PC-3 (cell line): ENCODE measurements at regions not wholly inside any gene's neighbourhood (a gene's known extent, or its start where the extent isn't known, plus 50 kb on each side); places are given as distances from the start of the nearest gene placed in this dataset.

Source experiments
- ATAC-seq: fragments of 200-7000 bp; cut with Tn5 transposase; 2 replicates; pipeline ENCODE4 v1.9.1; 2020; ENCODE audit warnings: mild to moderate bottlenecking, moderate library complexity
- BruUV-seq: library from RNA; stranded (reverse); fragments of 400-500 nt; replicated peaks from 2 replicates; lab custom pipeline; 2021; lab: Mats Ljungman, UMichigan
- CTCF ChIA-PET: fragments of 300-600 bp; sonication (Branson Sonifier 250); formaldehyde crosslinking; loops from one replicate; lab custom pipeline; 2022; ENCODE audit warnings: antibody characterized with exemption; lab: Charles Lee
- POLR2A ChIA-PET: fragments of 300-600 bp; sonication (Branson Sonifier 250); formaldehyde crosslinking; loops from one replicate; lab custom pipeline; 2022; ENCODE audit warnings: antibody characterized with exemption; ENCODE audit not compliant: unreplicated experiment; lab: Charles Lee
- DNase-seq: peaks from one replicate; pipeline ENCODE4 v3.0.0-alpha.2; 2015
- H2AFZ ChIP-seq: fragments of 300-600 bp; sonication (generic); 2 replicates; pipeline ENCODE4 v1.6.0; 2016; ENCODE audit warnings: antibody characterized with exemption, low read length
- H3F3A ChIP-seq: fragments of 300-600 bp; sonication (generic); one replicate; pipeline ENCODE4 v1.6.0; 2017; ENCODE audit warnings: antibody characterized with exemption, low read length, control low read depth, mild to moderate bottlenecking; ENCODE audit not compliant: unreplicated experiment
- H3K27ac ChIP-seq: fragments of 300-600 bp; sonication (generic); 2 replicates; pipeline ENCODE4 v1.5.1; 2016; ENCODE audit warnings: mild to moderate bottlenecking, low read length
- H3K27me3 ChIP-seq: fragments of 300-600 bp; sonication (generic); 2 replicates; pipeline ENCODE4 v1.6.1; 2016; ENCODE audit warnings: low read length, mixed read lengths
- H3K36me3 ChIP-seq: fragments of 300-600 bp; sonication (generic); 2 replicates; pipeline ENCODE4 v1.6.1; 2016; ENCODE audit warnings: low read depth, mixed run types, low read length, mixed read lengths
- H3K4me1 ChIP-seq: fragments of 300-600 bp; sonication (generic); 2 replicates; pipeline ENCODE4 v1.5.1; 2016; ENCODE audit warnings: low read length; ENCODE audit not compliant: insufficient read depth
- H3K4me2 ChIP-seq: fragments of 300-600 bp; sonication (generic); 2 replicates; pipeline ENCODE4 v1.6.0; 2016; ENCODE audit warnings: low read length
- H3K4me3 ChIP-seq: fragments of 300-600 bp; sonication (generic); 2 replicates; pipeline ENCODE4 v1.5.1; 2016; ENCODE audit warnings: mild to moderate bottlenecking, low read length, mixed read lengths
- H3K79me2 ChIP-seq: fragments of 300-600 bp; sonication (generic); 2 replicates; pipeline ENCODE4 v1.6.1; 2017; ENCODE audit warnings: low read length, mixed read lengths
- H3K9ac ChIP-seq: fragments of 300-600 bp; sonication (generic); 2 replicates; pipeline ENCODE4 v1.6.0; 2016; ENCODE audit warnings: mild to moderate bottlenecking, low read length
- H3K9me2 ChIP-seq: fragments of 300-600 bp; sonication (generic); replicated peaks from 2 replicates; pipeline ENCODE4 v1.6.1; 2016; ENCODE audit warnings: mixed run types, low read length, mixed read lengths
- H3K9me3 ChIP-seq: fragments of 300-600 bp; sonication (generic); 2 replicates; pipeline ENCODE4 v1.6.1; 2016; ENCODE audit warnings: low read length, mixed read lengths
- H4K20me1 ChIP-seq: fragments of 300-600 bp; sonication (generic); 2 replicates; pipeline ENCODE4 v1.6.1; 2016; ENCODE audit warnings: low read length, mixed read lengths
- CTCF ChIP-seq: fragments of 300-600 bp; sonication (generic); conservative IDR thresholded peaks from 2 replicates; pipeline ENCODE4 v1.5.1; 2017; ENCODE audit warnings: antibody characterized with exemption, low read depth, mild to moderate bottlenecking, low read length
- EZH2 ChIP-seq: fragments of 300-600 bp; sonication (generic); IDR thresholded peaks from one replicate; pipeline ENCODE4 v1.6.1; 2017; ENCODE audit warnings: antibody characterized with exemption, mild to moderate bottlenecking, low read length; ENCODE audit not compliant: unreplicated experiment
- EZH2phosphoT487 ChIP-seq: fragments of 300-600 bp; sonication (generic); IDR thresholded peaks from 2 replicates; pipeline ENCODE4 v1.6.1; 2018; ENCODE audit warnings: mild to moderate bottlenecking, antibody characterized with exemption, low read length, borderline replicate concordance
- intact Hi-C: fragments of 100-400 bp; cut with micrococcal nuclease; formaldehyde crosslinking; loops from 2 replicates; pipeline ENCODE4 v1.9.0; 2023

- no peak overlapping the region for H3K27ac ChIP-seq
- intact Hi-C loops = no loop called here
- H3K79me2 ChIP-seq = no peaks in the 10 kb centered on the region
- no peak for TF ChIP-seq EZH2
- no peak for TF ChIP-seq CTCF
- TF ChIP-seq EZH2phosphoT487 = no peak
- no TSS peak for BruUV-seq
- no peaks in the 10 kb centered on the region for H3K36me3 ChIP-seq
- H3K9me3 ChIP-seq = no peaks in the 10 kb centered on the region
- H3K4me2 ChIP-seq = no peak overlapping the region
- H3K27me3 ChIP-seq = peaks cover 31% of the 10 kb centered on the region
- H4K20me1 ChIP-seq = no peaks in the 10 kb centered on the region
- ChIA-PET CTCF (no interaction called here), POLR2A (no interaction called here)
- no peak overlapping the region for H3K4me3 ChIP-seq
- no peak for DNase-seq
- H3K9ac ChIP-seq = no peak overlapping the region
- no peak for ATAC-seq
- H3K4me1 ChIP-seq = no peaks in the 10 kb centered on the region
- no peak overlapping the region for H2AFZ ChIP-seq
- no peaks in the 10 kb centered on the region for H3K9me2 ChIP-seq
- H3F3A ChIP-seq = no peaks in the 10 kb centered on the region
Measured at GRCh38 chr5:167973126-167973525, 318.3 kb upstream of the WWC1 start.

GRCh38 chr5:167984951-167985350, 306.5 kb upstream of the WWC1 start:
- ATAC-seq (no peak), DNase-seq (no peak)
- BruUV-seq = no TSS peak
- Histone ChIP-seq H3K79me2 (no peaks in the 10 kb centered on the region), H3K9me2 (no peaks in the 10 kb centered on the region), H3K9ac (no peak overlapping the region), H2AFZ (no peak overlapping the region), H3F3A (no peaks in the 10 kb centered on the region), H3K4me1 (no peaks in the 10 kb centered on the region), H4K20me1 (no peaks in the 10 kb centered on the region), H3K4me3 (no peak overlapping the region), H3K27ac (no peak overlapping the region), H3K4me2 (no peak overlapping the region), H3K27me3 (peaks cover 77% of the 10 kb centered on the region), H3K36me3 (no peaks in the 10 kb centered on the region), H3K9me3 (no peaks in the 10 kb centered on the region)
- ChIA-PET CTCF (no interaction called here), POLR2A (no interaction called here)
- no peak for TF ChIP-seq EZH2
- TF ChIP-seq CTCF = no peak
- TF ChIP-seq EZH2phosphoT487 = no peak
- intact Hi-C loops = no loop called here

DNA sequence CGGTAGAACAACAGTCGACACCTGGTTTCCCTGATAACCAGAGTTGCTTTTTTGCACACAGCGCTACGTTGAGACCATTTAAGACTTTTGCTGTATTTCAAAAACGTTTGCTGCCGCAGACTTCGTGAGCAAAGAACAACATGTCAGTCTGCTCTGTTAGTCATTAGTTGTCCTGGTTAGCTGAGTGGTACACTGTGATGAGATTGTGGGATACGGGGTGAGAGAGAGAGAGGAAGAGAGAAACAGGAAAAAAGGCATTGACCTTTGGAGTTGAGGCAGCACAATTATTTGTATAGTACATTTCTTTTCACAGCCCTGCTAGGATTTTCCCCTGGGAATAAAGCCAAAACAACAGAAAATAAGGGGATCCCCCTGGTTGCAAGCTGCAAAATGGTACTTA, 306.1 kb upstream of the WWC1 start:
- H3K9ac ChIP-seq = no peak overlapping the region
- H3K79me2 ChIP-seq = no peaks in the 10 kb centered on the region
- intact Hi-C loops = no loop called here
- H2AFZ ChIP-seq = no peak overlapping the region
- no peaks in the 10 kb centered on the region for H3K36me3 ChIP-seq
- H3K4me3 ChIP-seq = no peak overlapping the region
- H3K27ac ChIP-seq = no peak overlapping the region
- ChIA-PET POLR2A (no interaction called here), CTCF (no interaction called here)
- H3K9me2 ChIP-seq = no peaks in the 10 kb centered on the region
- H3K4me1 ChIP-seq = no peaks in the 10 kb centered on the region
- H3F3A ChIP-seq = no peaks in the 10 kb centered on the region
- H3K27me3 ChIP-seq = peaks cover 81% of the 10 kb centered on the region
- no peaks in the 10 kb centered on the region for H3K9me3 ChIP-seq
- H3K4me2 ChIP-seq = no peak overlapping the region
- ATAC-seq (no peak), DNase-seq (no peak)
- no peaks in the 10 kb centered on the region for H4K20me1 ChIP-seq
- BruUV-seq = no TSS peak
- TF ChIP-seq EZH2 = no peak
